ENCODE measurements at regions not wholly inside any gene's neighbourhood (a gene's known extent, or its start where the extent isn't known, plus 50 kb on each side); places are given as distances from the start of the nearest gene placed in this dataset.
"Not testable (repeated sequence)": the region's sequence is repeated elsewhere in the genome, so short reads cannot be mapped to it uniquely, and the experiment has no call there.

GRCh38 chr20:30811885-30812671 lies 445.4 kb upstream of the DEFB115 start:
- DNase-seq, result peak; percentile 26

GRCh38 chr20:30812739-30813411 lies 444.6 kb upstream of the DEFB115 start:
- DNase-seq, result no peak

GRCh38 chr20:30813412-30814311 lies 443.8 kb upstream of the DEFB115 start:
- DNase-seq, result not testable (repeated sequence)

- DNase-seq, result not testable (repeated sequence)
Measured at GRCh38 chr20:30814312-30814639, 443.2 kb upstream of the DEFB115 start.

GRCh38 chr20:30815027-30815576 lies 442.4 kb upstream of the DEFB115 start:
- not testable (repeated sequence) for DNase-seq

- DNase-seq, result no peak
Measured at GRCh38 chr20:30815577-30816181, 441.8 kb upstream of the DEFB115 start.

GRCh38 chr20:30816182-30816645 lies 441.2 kb upstream of the DEFB115 start:
- no peak for DNase-seq

- not testable (repeated sequence) for DNase-seq
Measured at GRCh38 chr20:30821615-30822014, 435.8 kb upstream of the DEFB115 start.

- DNase-seq, result not testable (repeated sequence)
Measured at GRCh38 chr20:30824666-30825065, 432.8 kb upstream of the DEFB115 start.

GRCh38 chr20:30845923-30846322 lies 411.5 kb upstream of the DEFB115 start:
- DNase-seq, result not testable (repeated sequence)

GRCh38 chr20:30868271-30868670 lies 389.2 kb upstream of the DEFB115 start:
- not testable (repeated sequence) for DNase-seq

GRCh38 chr20:30871127-30871526 lies 386.3 kb upstream of the DEFB115 start:
- DNase-seq, result not testable (repeated sequence)

GRCh38 chr20:30872252-30872651 lies 385.2 kb upstream of the DEFB115 start:
- not testable (repeated sequence) for DNase-seq

- not testable (repeated sequence) for DNase-seq
Measured at GRCh38 chr20:30875868-30876267, 381.6 kb upstream of the DEFB115 start.

- not testable (repeated sequence) for DNase-seq
Measured at GRCh38 chr20:30891400-30891799, 366.1 kb upstream of the DEFB115 start.

GRCh38 chr20:30892541-30893345 lies 364.7 kb upstream of the DEFB115 start:
- DNase-seq, result no peak

GRCh38 chr20:30893346-30894314 lies 363.8 kb upstream of the DEFB115 start:
- DNase-seq, result not testable (repeated sequence)

- DNase-seq, result not testable (repeated sequence)
Measured at GRCh38 chr20:30894707-30895353, 362.6 kb upstream of the DEFB115 start.

- not testable (repeated sequence) for DNase-seq
Measured at GRCh38 chr20:30895354-30895711, 362.1 kb upstream of the DEFB115 start.

All from NCI-H510A treated with DMSO at 0.1 percent for 48 hours (cell line).